H1 (cell line): ENCODE measurements at regions not wholly inside any gene's neighbourhood (a gene's known extent, or its start where the extent isn't known, plus 50 kb on each side); places are given as distances from the start of the nearest gene placed in this dataset.

ENCODE experiments used
- CTCF ChIA-PET: fragments of 300-600 bp; sonication (Branson Sonifier 250); formaldehyde crosslinking; loops from one replicate; lab custom pipeline; 2021; ENCODE audit not compliant: partially characterized antibody; lab: Charles Lee
- POLR2A ChIA-PET: fragments of 300-600 bp; sonication (Branson Sonifier 250); formaldehyde crosslinking; loops from one replicate; lab custom pipeline; 2021; ENCODE audit warnings: inconsistent platforms; ENCODE audit not compliant: partially characterized antibody; lab: Charles Lee
- DNase-seq, 2 experiments: peaks; one replicate each; pipeline versions ENCODE4 v3.0.0 to v3.0.0-alpha.2; 2010 to 2022; ENCODE audit warnings: low spot score in 2 of 2, low read depth in 1 of 2, mixed read lengths in 1 of 2
- FAIRE-seq: peaks from 2 replicates; lab custom pipeline; 2011; peaks lifted over from hg19 to GRCh38; lab: Jason Lieb, UNC
- H2AFZ ChIP-seq: 2 replicates; pipeline ENCODE4 v1.8.1; 2012; ENCODE audit warnings: low read length, inconsistent platforms
- H2AK5ac ChIP-seq: 2 replicates; pipeline ENCODE4 v1.6.1; 2013; ENCODE audit warnings: low read depth, low read length
- H2BK120ac ChIP-seq: replicated peaks from 2 replicates; pipeline ENCODE3; 2013; ENCODE audit warnings: low read depth, low read length, inconsistent platforms
- H2BK12ac ChIP-seq: 2 replicates; pipeline ENCODE4 v1.6.1; 2013; ENCODE audit warnings: low read depth, low read length
- H2BK15ac ChIP-seq: 2 replicates; pipeline ENCODE4 v1.6.1; 2013; ENCODE audit warnings: low read length
- H2BK20ac ChIP-seq: 2 replicates; pipeline ENCODE4 v1.6.1; 2013; ENCODE audit warnings: low read length
- H2BK5ac ChIP-seq: 2 replicates; pipeline ENCODE4 v1.6.1; 2013; ENCODE audit warnings: low read depth, low read length
- H3K14ac ChIP-seq: 2 replicates; pipeline ENCODE4 v1.6.1; 2013; ENCODE audit warnings: inconsistent platforms; ENCODE audit not compliant: insufficient read length
- H3K18ac ChIP-seq: 2 replicates; pipeline ENCODE4 v1.6.1; 2013; ENCODE audit warnings: low read length; ENCODE audit errors: extremely low read depth
- H3K23ac ChIP-seq: 2 replicates; pipeline ENCODE4 v1.6.1; 2013; ENCODE audit warnings: inconsistent platforms; ENCODE audit not compliant: insufficient read length
- H3K23me2 ChIP-seq: 2 replicates; pipeline ENCODE4 v1.6.1; 2013; ENCODE audit warnings: low read depth, low read length
- H3K27ac ChIP-seq: 2 replicates; pipeline ENCODE4 v1.6.1; 2011; ENCODE audit warnings: low read depth, low read length, inconsistent platforms
- H3K27me3 ChIP-seq, 4 experiments: replicated peaks in 1 of 4; 1 replicate in 1 of 4; 2 replicates in 3 of 4; pipeline versions ENCODE4 v1.6.1 to v1.8.1; 2011 to 2013; ENCODE audit warnings: low read length in 3 of 4, mild to moderate bottlenecking in 3 of 4, inconsistent platforms in 2 of 4, mixed read lengths in 2 of 4, moderate library complexity in 1 of 4; ENCODE audit not compliant: control insufficient read depth in 3 of 4, insufficient read depth in 3 of 4; ENCODE audit errors: extremely low read depth in 1 of 4
- H3K36me3 ChIP-seq, 4 experiments: 2 replicates each; pipeline versions ENCODE4 v1.6.1 to v1.8.1; 2011 to 2013; ENCODE audit warnings: mild to moderate bottlenecking in 4 of 4, low read length in 3 of 4, moderate library complexity in 2 of 4, control low read depth in 1 of 4, inconsistent platforms in 1 of 4; ENCODE audit not compliant: insufficient read depth in 4 of 4, control insufficient read depth in 2 of 4
- H3K4ac ChIP-seq: replicated peaks from 2 replicates; pipeline ENCODE3; 2013; ENCODE audit warnings: low read length, low read depth, mixed read lengths, inconsistent platforms; ENCODE audit not compliant: insufficient read length
- H3K4me1 ChIP-seq, 4 experiments: replicated peaks in 1 of 4; 1 replicate in 1 of 4; 2 replicates in 3 of 4; pipeline versions ENCODE4 v1.6.1 to v1.8.1; 2011 to 2013; ENCODE audit warnings: low read length in 3 of 4, inconsistent platforms in 2 of 4, mixed read lengths in 1 of 4; ENCODE audit not compliant: insufficient read depth in 4 of 4, control insufficient read depth in 3 of 4
- H3K4me2 ChIP-seq, 2 experiments: 2 replicates each; pipeline versions ENCODE4 v1.6.1 to v1.8.1; 2011 to 2013; ENCODE audit warnings: low read depth in 2 of 2, low read length in 2 of 2, control low read depth in 1 of 2, inconsistent platforms in 1 of 2, mild to moderate bottlenecking in 1 of 2; ENCODE audit not compliant: insufficient read depth in 1 of 2
- H3K4me3 ChIP-seq, 4 experiments: fragments of 200-600, 300-600 bp in 1 of 4; sonication (generic), shearing (Covaris generic), sonication (Bioruptor Twin) in 1 of 4; 2 replicates each; pipeline versions ENCODE4 v1.5.1 to v1.8.1; 2011 to 2016; ENCODE audit warnings: low read length in 4 of 4, low read depth in 3 of 4, control low read depth in 2 of 4, inconsistent platforms in 2 of 4, mild to moderate bottlenecking in 2 of 4, mixed read lengths in 1 of 4, moderate library complexity in 1 of 4; ENCODE audit not compliant: insufficient read depth in 2 of 4; ENCODE audit errors: extremely low read depth in 1 of 4
- H3K56ac ChIP-seq: replicated peaks from 2 replicates; pipeline ENCODE3; 2013; ENCODE audit warnings: low read depth, mild to moderate bottlenecking, mixed read lengths, low read length, inconsistent platforms; ENCODE audit not compliant: insufficient read length
- H3K79me1 ChIP-seq: 2 replicates; pipeline ENCODE4 v1.6.1; 2013; ENCODE audit warnings: low read depth, low read length, control low read depth
- H3K79me2 ChIP-seq, 2 experiments: 2 replicates each; pipeline versions ENCODE4 v1.6.1 to v1.8.1; 2012 to 2013; ENCODE audit warnings: low read length in 2 of 2, mild to moderate bottlenecking in 2 of 2, inconsistent platforms in 1 of 2; ENCODE audit not compliant: insufficient read depth in 2 of 2, control insufficient read depth in 1 of 2
- H3K9ac ChIP-seq, 4 experiments: replicated peaks in 1 of 4; 1 replicate in 1 of 4; 2 replicates in 3 of 4; pipeline versions ENCODE4 v1.6.1 to v1.8.1; 2011 to 2013; ENCODE audit warnings: low read depth in 3 of 4, low read length in 3 of 4, control low read depth in 2 of 4, mild to moderate bottlenecking in 2 of 4, moderate library complexity in 2 of 4, inconsistent platforms in 1 of 4; ENCODE audit errors: extremely low read depth in 1 of 4
- H3K9me3 ChIP-seq, 2 experiments: 2 replicates each; pipeline versions ENCODE4 v1.6.1 to v1.8.1; 2012 to 2013; ENCODE audit warnings: mild to moderate bottlenecking in 2 of 2, moderate library complexity in 2 of 2, control low read depth in 1 of 2, inconsistent platforms in 1 of 2, low read depth in 1 of 2, low read length in 1 of 2, mixed read lengths in 1 of 2; ENCODE audit not compliant: insufficient read depth in 2 of 2
- H4K20me1 ChIP-seq, 2 experiments: replicated peaks in 1 of 2; 2 replicates each; pipeline versions ENCODE3 to v1.8.1; 2011 to 2013; ENCODE audit warnings: inconsistent platforms in 2 of 2, low read length in 2 of 2, mild to moderate bottlenecking in 1 of 2; ENCODE audit not compliant: insufficient read depth in 2 of 2, control insufficient read depth in 1 of 2
- H4K5ac ChIP-seq: 2 replicates; pipeline ENCODE4 v1.6.1; 2013; ENCODE audit warnings: low read length, low read depth, mixed read lengths, inconsistent platforms; ENCODE audit not compliant: insufficient read length
- H4K8ac ChIP-seq: 2 replicates; pipeline ENCODE4 v1.8.0; 2013; ENCODE audit warnings: mild to moderate bottlenecking, moderate library complexity, low read length, inconsistent platforms; ENCODE audit not compliant: insufficient read depth; ENCODE audit errors: extremely low read depth
- H4K91ac ChIP-seq: replicated peaks from 2 replicates; pipeline ENCODE3; 2013; ENCODE audit warnings: low read length, mixed read lengths, inconsistent platforms; ENCODE audit not compliant: insufficient read length
- ATF2 ChIP-seq: IDR thresholded peaks from 2 replicates; pipeline ENCODE4 v1.6.1; 2012; ENCODE audit warnings: low read length, inconsistent platforms
- BCL11A ChIP-seq, 2 experiments: IDR thresholded peaks; one replicate each; pipeline ENCODE4 v1.6.1; 2011; ENCODE audit warnings: low read depth in 2 of 2, low read length in 2 of 2, mild to moderate bottlenecking in 2 of 2
- CHD2 ChIP-seq: IDR thresholded peaks from 2 replicates; pipeline ENCODE4 v1.6.1; 2012; ENCODE audit warnings: low read length, improper control_type of control experiment
- CTCF ChIP-seq, 3 experiments: IDR thresholded peaks; 1 replicate in 2 of 3; 2 replicates in 1 of 3; pipeline versions ENCODE4 v1.5.1 to v1.6.1; 2011; ENCODE audit warnings: low read length in 3 of 3, mild to moderate bottlenecking in 3 of 3, inconsistent platforms in 2 of 3, low read depth in 1 of 3, moderate library complexity in 1 of 3; ENCODE audit not compliant: insufficient read depth in 1 of 3; ENCODE audit errors: control extremely low read depth in 1 of 3
- GTF2F1 ChIP-seq: IDR thresholded peaks from 2 replicates; pipeline ENCODE4 v1.6.1; 2012; ENCODE audit warnings: low read depth, low read length, improper control_type of control experiment, borderline replicate concordance
- KDM1A ChIP-seq: fragments of 200-600, 300-600 bp; sonication (generic); IDR thresholded peaks from 2 replicates; pipeline ENCODE4 v1.7.1; 2016; ENCODE audit warnings: mild to moderate bottlenecking, low read length, borderline replicate concordance
- POLR2A ChIP-seq, 2 experiments: IDR thresholded peaks; 1 replicate in 1 of 2; 2 replicates in 1 of 2; pipeline ENCODE4 v1.6.1; 2011; ENCODE audit warnings: low read depth in 2 of 2, low read length in 2 of 2, mild to moderate bottlenecking in 2 of 2; ENCODE audit errors: control extremely low read depth in 1 of 2
- POLR2AphosphoS5 ChIP-seq: IDR thresholded peaks from 2 replicates; pipeline ENCODE4 v1.6.1; 2011; ENCODE audit warnings: low read depth, low read length
- SIN3A ChIP-seq, 2 experiments: IDR thresholded peaks in 1 of 2; conservative IDR thresholded peaks in 1 of 2; 2 replicates each; pipeline ENCODE4 v1.6.1; 2011 to 2012; ENCODE audit warnings: low read length in 2 of 2, improper control_type of control experiment in 1 of 2, low read depth in 1 of 2, mild to moderate bottlenecking in 1 of 2
- SIRT6 ChIP-seq: IDR thresholded peaks from one replicate; pipeline ENCODE4 v1.7.1; 2012; ENCODE audit warnings: low read length, inconsistent platforms
- SIX5 ChIP-seq: IDR thresholded peaks from 2 replicates; pipeline ENCODE4 v1.6.1; 2011; ENCODE audit warnings: mild to moderate bottlenecking, low read depth, low read length
- WGBS, 2 experiments: shearing (Covaris generic) in 1 of 2; methylation state at CpG; one replicate each; pipeline versions ENCODE4 v1.1.6 to v1.1.7; 2013 to 2015; ENCODE audit warnings: low lambda C conversion rate in 2 of 2, mixed read lengths in 2 of 2, inconsistent platforms in 1 of 2, low coverage in 1 of 2, missing lambda C conversion rate in 1 of 2; ENCODE audit not compliant: insufficient replicate concordance in 2 of 2, insufficient coverage in 1 of 2, insufficient read length in 1 of 2; ENCODE audit errors: extremely low coverage in 1 of 2, missing lambda C conversion rate in 1 of 2; 5-methylcytosine and 5-hydroxymethylcytosine counted together

DNA sequence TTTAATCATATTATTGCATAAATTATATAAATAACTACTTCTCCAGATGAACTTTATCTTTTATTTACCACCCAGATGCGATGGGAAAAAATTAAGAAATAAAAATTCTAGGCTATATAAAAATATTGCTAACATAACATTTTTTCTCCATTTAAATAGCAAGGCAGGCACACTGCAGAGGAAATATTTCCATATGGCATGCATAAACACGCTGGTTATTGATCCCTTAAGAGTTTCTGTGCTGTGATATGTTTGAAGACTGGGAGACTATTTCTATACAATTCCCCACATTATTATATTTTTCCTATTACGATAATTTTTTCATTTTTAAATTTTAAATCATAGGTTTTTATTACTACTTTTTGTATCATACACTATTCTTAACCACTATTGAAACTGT is 131.5 kb downstream of the C12orf50 start:
- H2BK15ac ChIP-seq, result no peak overlapping the region
- no peak overlapping the region for H4K5ac ChIP-seq
- ChIA-PET POLR2A (no interaction called here), CTCF (no interaction called here)
- H3K23ac ChIP-seq, result no peak overlapping the region
- H2BK20ac ChIP-seq, result no peak overlapping the region
- H3K14ac ChIP-seq, result no peak overlapping the region
- no peaks in the 10 kb centered on the region for H3K79me2 ChIP-seq
- no peak overlapping the region for H3K18ac ChIP-seq
- H2AK5ac ChIP-seq, result no peak overlapping the region
- DNase-seq (no peak), FAIRE-seq (no peak)
- H3K23me2 ChIP-seq, result no peaks in the 10 kb centered on the region
- no peaks in the 10 kb centered on the region for H3K9me3 ChIP-seq
- H3K79me1 ChIP-seq, result no peaks in the 10 kb centered on the region
- no peak overlapping the region for H3K4ac ChIP-seq
- H3K56ac ChIP-seq, result no peak overlapping the region
- no peak overlapping the region for H3K9ac ChIP-seq
- no peaks in the 10 kb centered on the region for H3K27me3 ChIP-seq
- no peak for TF ChIP-seq POLR2AphosphoS5
- no peak for TF ChIP-seq KDM1A
- no peak for TF ChIP-seq POLR2A (IDR thresholded peaks at IDR 0.05; ENCODE audit: control extremely low read depth in 1 of 2, low read depth in 2 of 2, low read length in 2 of 2)
- no peak for TF ChIP-seq BCL11A (IDR thresholded peaks at IDR 0.05; ENCODE audit: low read depth in 2 of 2, low read length in 2 of 2)
- no peak for TF ChIP-seq SIX5
- no peak for TF ChIP-seq ATF2
- TF ChIP-seq SIN3A (conservative IDR thresholded peaks at IDR 0.05 in 1 of 2, IDR thresholded peaks at IDR 0.05 in 1 of 2; ENCODE audit: low read depth in 1 of 2, low read length in 2 of 2), result no peak
- TF ChIP-seq CHD2, result no peak
- no peak for TF ChIP-seq SIRT6
- no peak for TF ChIP-seq CTCF (IDR thresholded peaks at IDR 0.05; ENCODE audit: control extremely low read depth in 1 of 3, insufficient read depth in 1 of 3, low read depth in 1 of 3, low read length in 3 of 3)
- no peak for TF ChIP-seq GTF2F1
- H2BK12ac ChIP-seq, result no peak overlapping the region
- H3K36me3 ChIP-seq, result no peaks in the 10 kb centered on the region
- H4K91ac ChIP-seq, result no peak overlapping the region
- 88% methylated on average over 3 of the region's 3 CpGs; no CpG with 5 or more reads in 1 of the 2 experiments for WGBS, 2 experiments
- H2BK120ac ChIP-seq, result no peak overlapping the region
- H3K4me1 ChIP-seq, result no peaks in the 10 kb centered on the region
- no peak overlapping the region for H3K27ac ChIP-seq
- H4K8ac ChIP-seq, result no peak overlapping the region
- no peak overlapping the region for H2BK5ac ChIP-seq
- H3K4me2 ChIP-seq, result no peak overlapping the region
- H3K4me3 ChIP-seq, result no peak overlapping the region
- H4K20me1 ChIP-seq, result no peaks in the 10 kb centered on the region
- H2AFZ ChIP-seq, result no peak overlapping the region
